Activated naive CD4-positive, alpha-beta T cell treated with anti-CD3 and anti-CD28 coated beads, Interleukin-2, amount 10 ng/mL, durations not matched to agents 7 days and 5 days (primary cell): ENCODE measurements at regions not wholly inside any gene's neighbourhood (a gene's known extent, or its start where the extent isn't known, plus 50 kb on each side); places are given as distances from the start of the nearest gene placed in this dataset.
A peak's percentile ranks its signal among the peaks of the same experiment; 100 is the strongest.
"Not testable (repeated sequence)": the region's sequence is repeated elsewhere in the genome, so short reads cannot be mapped to it uniquely, and the experiment has no call there.

ENCODE experiments used
- CTCF ChIA-PET: fragments of 350-600 bp; sonication (Branson Sonifier 250); formaldehyde crosslinking; loops from one replicate; lab custom pipeline; 2021; ENCODE audit warnings: antibody characterized with exemption; lab: Charles Lee
- DNase-seq: peaks from one replicate; pipeline ENCODE4 v3.0.0-alpha.2; 2020
- H3K27ac Mint-ChIP-seq: one replicate; pipeline ENCODE4 v1.8.0; 2021; ENCODE audit warnings: mild to moderate bottlenecking, moderate library complexity, mixed read lengths
- H3K27me3 Mint-ChIP-seq: one replicate; pipeline ENCODE4 v1.8.0; 2021; ENCODE audit warnings: mild to moderate bottlenecking, mixed read lengths
- H3K36me3 Mint-ChIP-seq: one replicate; pipeline ENCODE4 v1.8.0; 2021; ENCODE audit warnings: mixed read lengths
- H3K4me1 Mint-ChIP-seq: one replicate; pipeline ENCODE4 v1.8.0; 2021; ENCODE audit warnings: mixed read lengths
- H3K4me3 Mint-ChIP-seq: one replicate; pipeline ENCODE4 v1.8.0; 2021; ENCODE audit warnings: mild to moderate bottlenecking, moderate library complexity, mixed read lengths
- H3K9me3 Mint-ChIP-seq: one replicate; pipeline ENCODE4 v1.8.0; 2021; ENCODE audit warnings: mixed read lengths

GRCh38 chr16:46519063-46519462 lies 102.1 kb downstream of the SHCBP1 start:
- no peak for DNase-seq
- no peaks in the 10 kb centered on the region for H3K4me1 Mint-ChIP-seq
- no peaks in the 10 kb centered on the region for H3K9me3 Mint-ChIP-seq
- CTCF ChIA-PET: no interaction called here
- H3K27ac Mint-ChIP-seq: no peak overlapping the region
- no peak overlapping the region for H3K4me3 Mint-ChIP-seq
- no peaks in the 10 kb centered on the region for H3K36me3 Mint-ChIP-seq
- no peaks in the 10 kb centered on the region for H3K27me3 Mint-ChIP-seq

GRCh38 chr16:46496701-46497100 lies 124.5 kb downstream of the SHCBP1 start:
- Mint-ChIP-seq H3K27me3 (no peaks in the 10 kb centered on the region), H3K36me3 (no peaks in the 10 kb centered on the region), H3K4me3 (no peak overlapping the region), H3K4me1 (no peaks in the 10 kb centered on the region), H3K27ac (no peak overlapping the region), H3K9me3 (no peaks in the 10 kb centered on the region)
- CTCF ChIA-PET: no interaction called here
- DNase-seq: no peak

- H3K36me3 Mint-ChIP-seq: no peaks in the 10 kb centered on the region
- no peak for DNase-seq
- H3K4me3 Mint-ChIP-seq: no peak overlapping the region
- no peaks in the 10 kb centered on the region for H3K4me1 Mint-ChIP-seq
- CTCF ChIA-PET: no interaction called here
- no peak overlapping the region for H3K27ac Mint-ChIP-seq
- H3K27me3 Mint-ChIP-seq: no peaks in the 10 kb centered on the region
- H3K9me3 Mint-ChIP-seq: peaks cover 12% of the 10 kb centered on the region
Observed at GRCh38 chr16:46482895-46483294, 138.3 kb downstream of the SHCBP1 start.

- no peaks in the 10 kb centered on the region for H3K4me1 Mint-ChIP-seq
- H3K27ac Mint-ChIP-seq: no peak overlapping the region
- CTCF ChIA-PET: no interaction called here
- no peaks in the 10 kb centered on the region for H3K27me3 Mint-ChIP-seq
- no peak overlapping the region for H3K4me3 Mint-ChIP-seq
- no peaks in the 10 kb centered on the region for H3K36me3 Mint-ChIP-seq
- no peak for DNase-seq
- peaks cover 41% of the 10 kb centered on the region for H3K9me3 Mint-ChIP-seq
Observed at GRCh38 chr16:46466239-46466638, 154.9 kb downstream of the SHCBP1 start.

GRCh38 chr16:46454801-46455200 lies 166.4 kb downstream of the SHCBP1 start:
- H3K36me3 Mint-ChIP-seq, H3K27me3 Mint-ChIP-seq, DNase-seq, H3K27ac Mint-ChIP-seq, H3K4me3 Mint-ChIP-seq, CTCF ChIA-PET, H3K4me1 Mint-ChIP-seq: not testable (repeated sequence)
- peaks cover 12% of the 10 kb centered on the region for H3K9me3 Mint-ChIP-seq

GRCh38 chr16:46428108-46429061 lies 192.8 kb downstream of the SHCBP1 start:
- no peaks in the 10 kb centered on the region for H3K4me1 Mint-ChIP-seq
- H3K36me3 Mint-ChIP-seq: no peaks in the 10 kb centered on the region
- H3K9me3 Mint-ChIP-seq: peaks cover 10% of the 10 kb centered on the region
- H3K4me3 Mint-ChIP-seq: no peak overlapping the region
- H3K27me3 Mint-ChIP-seq: peaks cover 24% of the 10 kb centered on the region
- CTCF ChIA-PET: no interaction called here
- no peak for DNase-seq
- peak overlapping the region; percentile 71 for H3K27ac Mint-ChIP-seq

GRCh38 chr16:46427340-46428107 lies 193.7 kb downstream of the SHCBP1 start:
- peaks cover 24% of the 10 kb centered on the region for H3K27me3 Mint-ChIP-seq
- no peak overlapping the region for H3K4me3 Mint-ChIP-seq
- CTCF ChIA-PET: no interaction called here
- DNase-seq: no peak
- H3K36me3 Mint-ChIP-seq: no peaks in the 10 kb centered on the region
- H3K9me3 Mint-ChIP-seq: peaks cover 16% of the 10 kb centered on the region
- H3K4me1 Mint-ChIP-seq: no peaks in the 10 kb centered on the region
- no peak overlapping the region for H3K27ac Mint-ChIP-seq

- H3K4me3 Mint-ChIP-seq: no peak overlapping the region
- no peaks in the 10 kb centered on the region for H3K36me3 Mint-ChIP-seq
- no peak for DNase-seq
Observed at GRCh38 chr16:46426336-46426735, 194.8 kb downstream of the SHCBP1 start.

GRCh38 chr16:46404028-46404427 lies 217.2 kb downstream of the SHCBP1 start:
- Mint-ChIP-seq H3K36me3 (peaks cover 6% of the 10 kb centered on the region), H3K27ac (no peak overlapping the region), H3K27me3 (no peaks in the 10 kb centered on the region), H3K4me1 (no peaks in the 10 kb centered on the region), H3K9me3 (peaks cover 28% of the 10 kb centered on the region), H3K4me3 (no peak overlapping the region)
- CTCF ChIA-PET: no interaction called here
- DNase-seq: no peak

More at GRCh38 chr16:46426336-46426735, 194.8 kb downstream of the SHCBP1 start:
- no peaks in the 10 kb centered on the region for H3K4me1 Mint-ChIP-seq
- no peak overlapping the region for H3K27ac Mint-ChIP-seq
- CTCF ChIA-PET: no interaction called here
- H3K9me3 Mint-ChIP-seq: peaks cover 25% of the 10 kb centered on the region
- peaks cover 24% of the 10 kb centered on the region for H3K27me3 Mint-ChIP-seq

- H3K36me3 Mint-ChIP-seq, H3K27ac Mint-ChIP-seq, H3K9me3 Mint-ChIP-seq, H3K4me3 Mint-ChIP-seq, CTCF ChIA-PET, H3K4me1 Mint-ChIP-seq, H3K27me3 Mint-ChIP-seq, DNase-seq: not testable (repeated sequence)
Observed at GRCh38 chr16:46398559-46398958, 222.6 kb downstream of the SHCBP1 start.

GRCh38 chr16:46396883-46397270 lies 224.3 kb downstream of the SHCBP1 start:
- H3K4me1 Mint-ChIP-seq, DNase-seq, H3K27ac Mint-ChIP-seq, CTCF ChIA-PET, H3K4me3 Mint-ChIP-seq, H3K27me3 Mint-ChIP-seq, H3K36me3 Mint-ChIP-seq: not testable (repeated sequence)
- peaks cover 12% of the 10 kb centered on the region for H3K9me3 Mint-ChIP-seq

- H3K9me3 Mint-ChIP-seq: peaks cover 14% of the 10 kb centered on the region
- H3K27ac Mint-ChIP-seq, H3K4me3 Mint-ChIP-seq, H3K27me3 Mint-ChIP-seq, H3K4me1 Mint-ChIP-seq, H3K36me3 Mint-ChIP-seq, DNase-seq, CTCF ChIA-PET: not testable (repeated sequence)
Observed at GRCh38 chr16:46396131-46396882, 224.9 kb downstream of the SHCBP1 start.

GRCh38 chr16:46395391-46395921 lies 225.7 kb downstream of the SHCBP1 start:
- H3K36me3 Mint-ChIP-seq, H3K27ac Mint-ChIP-seq, H3K27me3 Mint-ChIP-seq, DNase-seq, CTCF ChIA-PET, H3K4me1 Mint-ChIP-seq, H3K4me3 Mint-ChIP-seq: not testable (repeated sequence)
- peaks cover 18% of the 10 kb centered on the region for H3K9me3 Mint-ChIP-seq

GRCh38 chr16:46394963-46395362 lies 226.2 kb downstream of the SHCBP1 start:
- CTCF ChIA-PET, H3K4me3 Mint-ChIP-seq, H3K27me3 Mint-ChIP-seq, DNase-seq, H3K27ac Mint-ChIP-seq, H3K4me1 Mint-ChIP-seq, H3K36me3 Mint-ChIP-seq: not testable (repeated sequence)
- peaks cover 18% of the 10 kb centered on the region for H3K9me3 Mint-ChIP-seq
